GM18861 (cell line): ENCODE measurements at regions not wholly inside any gene's neighbourhood (a gene's known extent, or its start where the extent isn't known, plus 50 kb on each side); places are given as distances from the start of the nearest gene placed in this dataset.
"Not testable (repeated sequence)": the region's sequence is repeated elsewhere in the genome, so short reads cannot be mapped to it uniquely, and the experiment has no call there.

ENCODE experiments used
- ATAC-seq: cut with Tn5 transposase; IDR thresholded peaks from one replicate; pipeline ENCODE4 v1.9.1; 2021; ENCODE audit not compliant: unreplicated experiment

GRCh38 chr9:41771693-41772092 is 357.5 kb downstream of the CNTNAP3B start:
- not testable (repeated sequence) for ATAC-seq

DNA sequence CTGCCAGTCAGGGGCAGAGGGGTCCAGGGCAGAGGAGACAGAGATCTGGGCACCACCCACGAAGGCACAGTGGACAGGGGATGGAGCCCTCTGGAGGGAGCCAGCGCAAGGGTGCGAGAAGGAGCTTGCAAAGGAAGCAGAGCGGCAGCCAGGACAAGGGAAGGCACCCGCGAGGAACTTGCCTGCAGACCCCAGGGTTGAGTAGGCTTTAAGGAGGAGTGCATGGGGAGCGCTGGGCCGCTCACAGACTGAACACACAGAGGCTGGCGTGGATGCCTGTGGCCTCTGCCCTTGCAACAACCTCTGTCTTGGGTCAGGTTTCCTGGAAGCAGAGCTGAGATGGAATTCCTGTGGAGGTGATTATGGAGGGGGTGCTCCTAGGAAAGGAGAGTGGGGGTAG is 374.4 kb downstream of the CNTNAP3B start:
- not testable (repeated sequence) for ATAC-seq

- not testable (repeated sequence) for ATAC-seq
Measured at GRCh38 chr9:41754403-41754802, 374.8 kb downstream of the CNTNAP3B start.

GRCh38 chr9:41741897-41742296 is 387.3 kb downstream of the CNTNAP3B start:
- not testable (repeated sequence) for ATAC-seq

GRCh38 chr9:41741173-41741572 is 388.1 kb downstream of the CNTNAP3B start:
- ATAC-seq = not testable (repeated sequence)

GRCh38 chr9:41738681-41739080 is 390.5 kb downstream of the CNTNAP3B start:
- ATAC-seq = not testable (repeated sequence)

- ATAC-seq = not testable (repeated sequence)
Measured at GRCh38 chr9:41699190-41699589, 430.0 kb downstream of the CNTNAP3B start.

- ATAC-seq = not testable (repeated sequence)
Measured at GRCh38 chr9:41697080-41697479, 432.1 kb downstream of the CNTNAP3B start.

DNA sequence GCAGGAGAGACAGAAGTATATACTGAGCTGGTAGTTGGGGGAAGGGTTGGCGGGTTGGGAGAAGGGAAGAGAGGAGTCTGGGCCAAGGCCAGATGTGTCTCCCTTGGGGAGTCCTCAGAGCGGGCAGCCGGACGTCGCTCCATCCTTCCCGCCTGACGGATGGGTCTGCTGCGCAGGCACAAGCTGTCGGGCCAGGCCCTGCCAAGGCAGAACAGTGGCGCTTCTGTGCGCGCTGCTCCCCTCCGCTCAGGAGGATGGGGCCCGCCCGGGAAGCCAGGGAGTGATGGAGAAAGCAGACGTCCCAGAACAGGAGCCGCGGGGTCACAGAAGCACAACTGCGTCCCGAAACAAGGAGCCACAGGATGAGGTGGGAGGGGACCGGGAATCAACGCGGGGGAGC is 449.9 kb downstream of the CNTNAP3B start:
- ATAC-seq = not testable (repeated sequence)

GRCh38 chr9:41663497-41664036 is 465.7 kb downstream of the CNTNAP3B start:
- not testable (repeated sequence) for ATAC-seq

- not testable (repeated sequence) for ATAC-seq
Measured at GRCh38 chr9:41658706-41659105, 469.6 kb upstream of the ZNG1F start.

DNA sequence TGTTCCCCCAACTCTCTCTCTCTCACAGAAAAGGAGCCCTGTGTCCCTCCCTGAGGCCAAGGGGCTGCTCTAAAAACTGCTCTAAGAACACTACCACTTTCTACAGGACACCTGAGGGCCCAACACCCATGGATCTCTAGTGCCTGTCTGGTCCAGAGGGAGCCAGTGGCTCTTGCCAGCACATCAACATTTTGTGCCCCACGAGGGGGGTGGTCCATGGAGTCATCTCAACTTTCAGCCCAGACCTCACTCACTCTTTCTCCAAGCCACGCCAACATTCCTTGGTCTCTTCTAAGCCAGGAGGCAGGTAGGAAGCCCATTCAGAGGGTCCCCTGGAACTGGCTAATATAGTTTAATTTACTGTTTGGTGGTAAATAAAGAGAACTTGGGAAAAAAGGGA is 469.0 kb upstream of the ZNG1F start:
- not testable (repeated sequence) for ATAC-seq

GRCh38 chr9:41657141-41657540 is 468.0 kb upstream of the ZNG1F start:
- not testable (repeated sequence) for ATAC-seq

DNA sequence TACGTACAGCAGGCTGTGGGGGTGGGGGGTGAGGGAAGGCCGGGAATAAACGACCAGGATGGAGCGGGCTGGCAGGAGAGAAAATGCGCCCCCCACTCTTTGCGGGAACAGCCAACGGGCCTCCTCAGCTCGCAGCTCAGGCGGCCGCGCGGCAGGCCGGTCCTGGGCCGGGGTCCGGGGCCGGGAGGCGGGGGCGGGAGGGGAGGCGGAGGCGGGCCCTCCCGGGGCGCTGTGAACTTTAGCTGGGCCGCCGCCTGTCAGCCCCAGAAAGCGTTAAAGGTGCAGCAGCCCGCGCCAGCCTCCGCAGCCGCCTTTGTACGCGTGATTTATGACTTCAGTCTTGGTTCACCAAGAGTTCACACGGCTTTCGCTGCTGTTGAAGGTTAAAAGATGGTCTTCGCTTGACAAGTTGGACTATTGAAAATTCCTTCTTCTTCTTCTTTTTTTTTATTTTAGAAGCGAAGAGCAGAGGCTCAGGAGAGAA is 466.0 kb upstream of the ZNG1F start:
- ATAC-seq = not testable (repeated sequence)

GRCh38 chr9:41654349-41654748 is 465.2 kb upstream of the ZNG1F start:
- ATAC-seq = not testable (repeated sequence)

DNA sequence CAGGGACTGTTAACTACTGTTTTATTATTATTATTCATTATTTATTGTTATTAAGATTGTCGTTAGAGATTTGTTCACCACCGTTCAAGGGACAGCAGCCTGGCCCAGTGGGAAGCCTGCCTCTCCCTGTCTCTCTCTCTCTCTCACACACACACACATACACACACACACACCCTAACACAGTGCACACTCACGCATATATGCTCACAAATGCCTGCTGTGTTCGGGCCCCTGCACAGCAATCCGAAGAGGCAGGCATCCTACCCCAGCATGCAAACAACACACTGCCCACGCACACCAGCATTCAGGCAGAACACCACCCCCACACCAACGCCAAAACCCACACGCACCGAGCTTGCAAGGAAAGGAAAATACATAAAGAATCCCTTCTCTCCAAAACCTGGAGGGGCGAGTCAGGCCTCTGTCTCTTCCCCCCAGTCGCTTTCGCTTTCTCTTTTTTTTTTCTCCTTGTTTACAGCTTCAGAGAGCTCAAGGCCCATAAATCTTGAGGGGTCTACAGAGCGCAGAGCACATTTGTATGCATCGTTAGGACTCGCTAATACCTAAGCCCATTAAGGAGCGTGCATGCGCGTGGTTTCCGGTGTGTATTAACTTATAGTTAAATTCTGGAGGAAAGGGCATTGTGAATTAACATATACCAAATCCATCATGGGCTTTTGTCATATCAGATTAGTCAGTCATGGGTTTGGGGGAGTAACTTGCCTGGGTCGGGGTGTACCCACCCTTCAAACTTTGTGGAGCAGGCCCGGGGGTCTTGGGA is 464.6 kb upstream of the ZNG1F start:
- not testable (repeated sequence) for ATAC-seq

DNA sequence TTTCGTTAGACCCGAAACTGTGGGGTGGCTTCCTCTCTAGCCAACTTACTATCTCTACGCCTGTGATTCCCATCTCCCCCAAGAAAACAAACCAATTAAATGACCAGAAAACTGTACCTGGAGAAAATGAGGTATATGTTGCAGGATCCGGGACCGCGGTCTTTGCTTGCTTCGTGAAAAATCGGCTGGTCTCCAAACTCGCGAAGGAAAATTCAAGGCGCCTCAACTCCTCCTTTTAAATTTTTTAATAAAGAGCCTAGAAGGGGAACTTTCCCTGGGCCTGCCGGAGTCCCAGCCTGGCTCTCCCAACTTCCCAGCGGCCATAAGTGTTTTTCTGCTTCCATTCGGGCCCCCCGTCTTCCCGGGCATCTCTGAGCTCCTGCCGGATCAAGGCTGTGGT is 463.7 kb upstream of the ZNG1F start:
- not testable (repeated sequence) for ATAC-seq

DNA sequence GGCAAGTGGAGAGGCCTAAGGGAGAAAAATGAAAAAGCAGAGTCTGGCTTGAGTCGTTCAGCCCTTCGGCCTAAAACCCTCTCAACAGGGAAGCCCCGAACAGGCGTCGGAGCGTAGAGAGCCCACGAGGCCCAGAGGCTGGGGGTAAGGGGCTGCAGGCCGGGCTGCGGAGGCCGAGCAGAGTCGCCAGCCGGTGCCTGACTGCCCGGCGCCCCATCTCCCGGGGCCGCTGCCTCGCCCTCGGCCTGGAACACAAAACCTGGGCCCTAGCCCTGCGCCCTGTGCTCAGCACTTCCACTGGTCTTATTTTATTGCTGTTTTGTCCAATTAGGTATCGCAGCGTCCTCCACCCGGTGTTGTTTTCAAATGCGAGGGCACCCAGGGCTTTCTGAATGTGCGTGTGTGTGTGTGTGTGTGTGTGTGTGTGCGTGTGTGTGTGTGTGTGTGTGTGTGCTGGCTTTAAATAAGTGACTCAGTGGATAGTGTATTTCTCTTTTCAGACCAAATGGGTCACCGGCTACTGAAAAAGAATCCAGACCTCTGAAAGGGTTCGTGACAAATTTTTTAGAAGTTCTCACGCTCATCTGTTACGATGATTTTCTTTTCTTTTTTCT is 463.1 kb upstream of the ZNG1F start:
- not testable (repeated sequence) for ATAC-seq

- ATAC-seq = not testable (repeated sequence)
Measured at GRCh38 chr9:41650086-41650485, 461.0 kb upstream of the ZNG1F start.

DNA sequence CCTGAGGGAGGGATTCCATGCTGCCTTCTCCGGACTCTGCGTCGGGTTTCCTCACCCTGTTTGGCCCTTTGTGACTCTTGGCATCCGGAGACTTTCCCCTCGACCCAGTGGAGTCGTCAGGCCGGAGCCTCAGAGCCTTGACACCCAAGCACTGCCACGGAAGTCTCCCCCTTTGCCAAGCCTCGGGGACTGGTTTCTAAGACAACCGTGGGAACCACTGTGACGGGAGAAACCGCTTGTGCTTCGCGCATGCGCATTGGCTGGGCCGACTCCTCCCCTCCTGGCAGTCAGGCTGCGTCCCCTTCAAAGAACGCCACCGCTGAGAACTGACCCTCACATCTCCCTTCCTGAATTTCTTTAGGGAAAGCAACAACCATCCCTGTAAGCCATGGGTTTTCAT is 459.4 kb upstream of the ZNG1F start:
- not testable (repeated sequence) for ATAC-seq

GRCh38 chr9:41646246-41646645 is 457.1 kb upstream of the ZNG1F start:
- ATAC-seq = not testable (repeated sequence)
